IMR-90 (cell line): ENCODE measurements at regions not wholly inside any gene's neighbourhood (a gene's known extent, or its start where the extent isn't known, plus 50 kb on each side); places are given as distances from the start of the nearest gene placed in this dataset.

ENCODE experiments used
- ATAC-seq: fragments of 200-7000 bp; cut with Tn5 transposase; 2 replicates; pipeline ENCODE4 v1.9.1; 2020; ENCODE audit warnings: low read depth, mild to moderate bottlenecking, moderate library complexity
- BruUV-seq: library from RNA; stranded (reverse); fragments of 400-500 nt; replicated peaks from 2 replicates; lab custom pipeline; 2021; lab: Mats Ljungman, UMichigan
- CTCF ChIA-PET: fragments of 300-600 bp; formaldehyde crosslinking; extraction: SDS; loops from one replicate; lab custom pipeline; 2021; ENCODE audit warnings: antibody characterized with exemption; lab: Yijun Ruan, JAX
- POLR2A ChIA-PET: fragments of 300-600 bp; sonication (Branson Sonifier 250); formaldehyde crosslinking; loops from one replicate; lab custom pipeline; 2022; ENCODE audit warnings: antibody characterized with exemption; ENCODE audit not compliant: unreplicated experiment; lab: Charles Lee
- DNase-seq: peaks from one replicate; pipeline ENCODE4 v3.0.0; 2013
- H2AFZ ChIP-seq: replicated peaks from 2 replicates; pipeline ENCODE3; 2013; ENCODE audit warnings: low read length, mild to moderate bottlenecking; ENCODE audit not compliant: poor library complexity
- H2AK5ac ChIP-seq: 2 replicates; pipeline ENCODE4 v1.6.1; 2013; ENCODE audit warnings: low read depth, low read length, inconsistent platforms
- H2AK9ac ChIP-seq: replicated peaks from 2 replicates; pipeline ENCODE3; 2013; ENCODE audit warnings: mild to moderate bottlenecking, low read depth, low read length, moderate library complexity; ENCODE audit not compliant: poor library complexity
- H2BK120ac ChIP-seq: 2 replicates; pipeline ENCODE4 v1.6.1; 2013; ENCODE audit warnings: low read depth, low read length, inconsistent platforms
- H2BK15ac ChIP-seq: 3 replicates; pipeline ENCODE4 v1.6.1; 2013; ENCODE audit warnings: low read depth, low read length, inconsistent platforms
- H2BK20ac ChIP-seq: 2 replicates; pipeline ENCODE4 v1.6.1; 2013; ENCODE audit warnings: low read depth, mild to moderate bottlenecking, inconsistent platforms, low read length, moderate library complexity
- H2BK5ac ChIP-seq: 2 replicates; pipeline ENCODE4 v1.6.1; 2013; ENCODE audit warnings: mild to moderate bottlenecking, low read depth, low read length, inconsistent platforms; ENCODE audit not compliant: poor library complexity, severe bottlenecking
- H3K14ac ChIP-seq: replicated peaks from 2 replicates; pipeline ENCODE4 v1.6.1; 2013; ENCODE audit warnings: low read depth, low read length, inconsistent platforms
- H3K18ac ChIP-seq: 2 replicates; pipeline ENCODE4 v1.6.1; 2013; ENCODE audit warnings: low read depth, low read length, control low read depth
- H3K23ac ChIP-seq: 2 replicates; pipeline ENCODE4 v1.6.1; 2013; ENCODE audit warnings: low read depth, low read length, inconsistent platforms
- H3K27ac ChIP-seq: 2 replicates; pipeline ENCODE4 v1.5.1; 2013; ENCODE audit warnings: mild to moderate bottlenecking, control low read depth, low read length; ENCODE audit not compliant: insufficient read depth
- H3K27me3 ChIP-seq: 2 replicates; pipeline ENCODE4 v1.6.1; 2013; ENCODE audit warnings: low read length; ENCODE audit not compliant: control insufficient read depth, insufficient read depth
- H3K36me3 ChIP-seq: 2 replicates; pipeline ENCODE4 v1.6.1; 2013; ENCODE audit warnings: low read length, mixed read lengths; ENCODE audit not compliant: control insufficient read depth, insufficient read depth
- H3K4ac ChIP-seq: 2 replicates; pipeline ENCODE4 v1.6.1; 2013; ENCODE audit warnings: low read depth, low read length, inconsistent platforms
- H3K4me1 ChIP-seq: 2 replicates; pipeline ENCODE4 v1.6.1; 2013; ENCODE audit warnings: low read length, mixed read lengths; ENCODE audit not compliant: control insufficient read depth, insufficient read depth
- H3K4me2 ChIP-seq: 2 replicates; pipeline ENCODE4 v1.6.1; 2013; ENCODE audit warnings: low read depth, mild to moderate bottlenecking, control low read depth, low read length, moderate library complexity
- H3K4me3 ChIP-seq: 2 replicates; pipeline ENCODE4 v1.5.1; 2013; ENCODE audit warnings: low read depth, mild to moderate bottlenecking, control low read depth, low read length, moderate library complexity; ENCODE audit not compliant: insufficient read depth
- H3K56ac ChIP-seq: 2 replicates; pipeline ENCODE4 v1.6.1; 2013; ENCODE audit warnings: low read length, inconsistent platforms; ENCODE audit not compliant: insufficient read depth; ENCODE audit errors: extremely low read depth
- H3K79me1 ChIP-seq, 2 experiments: 2 replicates each; pipeline ENCODE4 v1.6.1; 2013; ENCODE audit warnings: low read length in 2 of 2, inconsistent platforms in 1 of 2, low read depth in 1 of 2
- H3K9ac ChIP-seq: 2 replicates; pipeline ENCODE4 v1.6.1; 2013; ENCODE audit warnings: low read depth, low read length, control low read depth
- H3K9me1 ChIP-seq: 2 replicates; pipeline ENCODE4 v1.6.1; 2013; ENCODE audit warnings: low read length, inconsistent platforms; ENCODE audit not compliant: insufficient read depth
- H3K9me3 ChIP-seq: 2 replicates; pipeline ENCODE4 v1.6.1; 2013; ENCODE audit warnings: low read length; ENCODE audit not compliant: control insufficient read depth, insufficient read depth
- H4K20me1 ChIP-seq: 2 replicates; pipeline ENCODE4 v1.6.1; 2013; ENCODE audit warnings: low read length, inconsistent platforms; ENCODE audit not compliant: insufficient read depth
- H4K5ac ChIP-seq: 2 replicates; pipeline ENCODE4 v1.6.1; 2013; ENCODE audit warnings: mild to moderate bottlenecking, low read depth, low read length, control low read depth
- H4K8ac ChIP-seq, 2 experiments: 2 replicates each; pipeline ENCODE4 v1.6.1; 2013; ENCODE audit warnings: low read depth in 2 of 2, low read length in 2 of 2, control low read depth in 1 of 2, inconsistent platforms in 1 of 2
- H4K91ac ChIP-seq: 2 replicates; pipeline ENCODE4 v1.6.1; 2013; ENCODE audit warnings: low read depth, low read length, inconsistent platforms; ENCODE audit not compliant: insufficient read depth
- BHLHE40 ChIP-seq: fragments of 150-350 bp; IDR thresholded peaks from 2 replicates; pipeline ENCODE4 v1.6.1; 2016; ENCODE audit warnings: mild to moderate bottlenecking, low read depth, low read length
- CEBPB ChIP-seq: IDR thresholded peaks from 2 replicates; pipeline ENCODE4 v1.6.1; 2012; ENCODE audit warnings: low read depth, low read length, improper control_type of control experiment
- CHD1 ChIP-seq: IDR thresholded peaks from 2 replicates; pipeline ENCODE4 v1.6.1; 2012; ENCODE audit warnings: low read depth, low read length, improper control_type of control experiment
- FOS ChIP-seq: fragments of 150-350 bp; IDR thresholded peaks from 2 replicates; pipeline ENCODE4 v1.6.1; 2016; ENCODE audit warnings: low read depth, low read length
- MAFK ChIP-seq: IDR thresholded peaks from 2 replicates; pipeline ENCODE4 v1.6.1; 2012; ENCODE audit warnings: low read depth, low read length, improper control_type of control experiment
- MAZ ChIP-seq: IDR thresholded peaks from 2 replicates; pipeline ENCODE4 v1.6.1; 2012; ENCODE audit warnings: low read depth, mild to moderate bottlenecking, low read length, improper control_type of control experiment, moderate library complexity, borderline replicate concordance
- MXI1 ChIP-seq: IDR thresholded peaks from 2 replicates; pipeline ENCODE4 v1.6.1; 2012; ENCODE audit warnings: low read depth, mild to moderate bottlenecking, low read length, moderate library complexity, borderline replicate concordance
- NFE2L2 ChIP-seq: fragments of 150-350 bp; IDR thresholded peaks from 2 replicates; pipeline ENCODE4 v1.6.1; 2016; ENCODE audit warnings: low read depth, mild to moderate bottlenecking, low read length
- POLR2A ChIP-seq: IDR thresholded peaks from 2 replicates; pipeline ENCODE4 v1.6.1; 2012; ENCODE audit warnings: mild to moderate bottlenecking, low read depth, low read length
- RAD21 ChIP-seq: IDR thresholded peaks from 2 replicates; pipeline ENCODE4 v1.6.1; 2012; ENCODE audit warnings: low read length, improper control_type of control experiment
- RCOR1 ChIP-seq: IDR thresholded peaks from 2 replicates; pipeline ENCODE4 v1.6.1; 2012; ENCODE audit warnings: mild to moderate bottlenecking, low read length, improper control_type of control experiment; ENCODE audit not compliant: insufficient replicate concordance
- RFX5 ChIP-seq: IDR thresholded peaks from 2 replicates; pipeline ENCODE4 v1.8.0; 2012; ENCODE audit warnings: low read depth, mild to moderate bottlenecking, low read length, moderate library complexity
- SMC3 ChIP-seq: fragments of 150-350 bp; IDR thresholded peaks from 2 replicates; pipeline ENCODE4 v1.6.1; 2016; ENCODE audit warnings: low read depth, mild to moderate bottlenecking, antibody characterized with exemption, low read length, moderate library complexity
- WGBS, 2 experiments: methylation state at CpG; one replicate each; pipeline versions ENCODE4 v1.1.5 to v1.1.7; 2013; ENCODE audit warnings: missing lambda C conversion rate in 2 of 2; ENCODE audit not compliant: insufficient read length in 1 of 2; ENCODE audit errors: extremely low coverage in 2 of 2; 5-methylcytosine and 5-hydroxymethylcytosine counted together
- dilution Hi-C: fragments of 300-500 bp; cut with HindIII; formaldehyde crosslinking; loops from one replicate; pipeline ENCODE4 v1.14.3; 2018; ENCODE audit warnings: low sequenced_read_pairs; ENCODE audit not compliant: unreplicated experiment
- in situ Hi-C: fragments of 300-500 bp; cut with MboI; formaldehyde crosslinking; loops from 3 replicates; pipeline ENCODE4 v1.14.3; 2019; ENCODE audit warnings: low sequenced_read_pairs, inconsistent platforms, mixed read lengths
- intact Hi-C: fragments of 100-400 bp; cut with micrococcal nuclease; formaldehyde crosslinking; loops from 2 replicates; pipeline ENCODE4 v1.10.0; 2022
- TF ChIP-seq, protein P1 (sequence below): conservative IDR thresholded peaks from 2 replicates; pipeline ENCODE4 v1.5.1; 2012; ENCODE audit warnings: mild to moderate bottlenecking, low read depth, low read length, improper control_type of control experiment
- TF ChIP-seq, protein P2 (sequence below): fragments of 150-350 bp; IDR thresholded peaks from 2 replicates; pipeline ENCODE4 v1.6.1; 2016; ENCODE audit warnings: low read depth, mild to moderate bottlenecking, low read length, moderate library complexity, borderline replicate concordance
- TF ChIP-seq, protein P3 (sequence below): fragments of 150-350 bp; IDR thresholded peaks from 2 replicates; pipeline ENCODE4 v1.6.1; 2017; ENCODE audit warnings: mild to moderate bottlenecking, antibody characterized with exemption, low read length, low read depth

DNA sequence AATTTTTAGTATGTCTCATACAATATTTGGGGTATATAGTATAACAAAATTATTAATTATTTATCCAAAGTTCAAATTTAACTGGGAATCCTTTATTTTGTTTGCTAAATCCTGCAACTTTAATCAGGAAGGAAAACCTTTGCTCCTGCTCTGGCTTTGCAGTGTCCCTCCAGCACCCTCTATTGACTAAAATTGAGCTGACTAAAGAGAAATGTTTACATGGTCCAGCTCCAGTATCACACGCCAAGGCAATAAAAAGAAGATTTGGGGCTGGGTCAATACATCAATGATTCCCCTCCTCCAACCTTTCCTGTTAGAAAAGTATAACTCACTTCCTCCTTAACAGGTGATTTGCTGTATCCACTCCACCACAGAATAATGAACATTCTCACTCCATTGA, 153.0 kb upstream of the LRRC4C start:
- Histone ChIP-seq H2BK5ac (no peak overlapping the region), H3K9me1 (no peaks in the 10 kb centered on the region), H3K9me3 (peaks cover 2% of the 10 kb centered on the region), H3K14ac (no peak overlapping the region), H3K27ac (no peak overlapping the region), H3K4ac (no peak overlapping the region), H2AK9ac (no peak overlapping the region), H2BK20ac (no peak overlapping the region), H4K8ac (no peak overlapping the region), H3K79me1 (no peaks in the 10 kb centered on the region), H3K56ac (no peak overlapping the region), H3K18ac (no peak overlapping the region), H2AFZ (no peak overlapping the region), H3K23ac (no peak overlapping the region), H4K20me1 (no peaks in the 10 kb centered on the region), H3K9ac (no peak overlapping the region), H2AK5ac (no peak overlapping the region), H3K4me1 (no peaks in the 10 kb centered on the region), H4K91ac (no peak overlapping the region), H3K27me3 (no peaks in the 10 kb centered on the region), H2BK15ac (no peak overlapping the region), H4K5ac (no peak overlapping the region), H3K4me2 (no peak overlapping the region), H3K36me3 (no peaks in the 10 kb centered on the region), H3K4me3 (no peak overlapping the region), H2BK120ac (no peak overlapping the region)
- ChIA-PET CTCF (interaction anchor here (0.5 kb wide), 1 partner anchor 58 kb away, joined by 3 read pairs; no protein-coding TSS in a partner anchor), POLR2A (no interaction called here)
- DNase-seq (no peak), ATAC-seq (no peak)
- intact Hi-C loops: no loop called here
- no TSS peak for BruUV-seq
- in situ Hi-C loops: no loop called here
- no CpG with 5 or more reads among the region's 1 CpG for WGBS, 2 experiments
- dilution Hi-C loops: no loop called here
- TF ChIP-seq RFX5 (no peak), RAD21 (no peak), NFE2L2 (no peak), FOS (no peak), BHLHE40 (no peak), CHD1 (no peak), RCOR1 (no peak), MAZ (no peak), POLR2A (no peak), MXI1 (no peak), SMC3 (no peak), CEBPB (no peak), MAFK (no peak)
- TF ChIP-seq, protein P1, sequence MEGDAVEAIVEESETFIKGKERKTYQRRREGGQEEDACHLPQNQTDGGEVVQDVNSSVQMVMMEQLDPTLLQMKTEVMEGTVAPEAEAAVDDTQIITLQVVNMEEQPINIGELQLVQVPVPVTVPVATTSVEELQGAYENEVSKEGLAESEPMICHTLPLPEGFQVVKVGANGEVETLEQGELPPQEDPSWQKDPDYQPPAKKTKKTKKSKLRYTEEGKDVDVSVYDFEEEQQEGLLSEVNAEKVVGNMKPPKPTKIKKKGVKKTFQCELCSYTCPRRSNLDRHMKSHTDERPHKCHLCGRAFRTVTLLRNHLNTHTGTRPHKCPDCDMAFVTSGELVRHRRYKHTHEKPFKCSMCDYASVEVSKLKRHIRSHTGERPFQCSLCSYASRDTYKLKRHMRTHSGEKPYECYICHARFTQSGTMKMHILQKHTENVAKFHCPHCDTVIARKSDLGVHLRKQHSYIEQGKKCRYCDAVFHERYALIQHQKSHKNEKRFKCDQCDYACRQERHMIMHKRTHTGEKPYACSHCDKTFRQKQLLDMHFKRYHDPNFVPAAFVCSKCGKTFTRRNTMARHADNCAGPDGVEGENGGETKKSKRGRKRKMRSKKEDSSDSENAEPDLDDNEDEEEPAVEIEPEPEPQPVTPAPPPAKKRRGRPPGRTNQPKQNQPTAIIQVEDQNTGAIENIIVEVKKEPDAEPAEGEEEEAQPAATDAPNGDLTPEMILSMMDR: no peak
- TF ChIP-seq, protein P2, sequence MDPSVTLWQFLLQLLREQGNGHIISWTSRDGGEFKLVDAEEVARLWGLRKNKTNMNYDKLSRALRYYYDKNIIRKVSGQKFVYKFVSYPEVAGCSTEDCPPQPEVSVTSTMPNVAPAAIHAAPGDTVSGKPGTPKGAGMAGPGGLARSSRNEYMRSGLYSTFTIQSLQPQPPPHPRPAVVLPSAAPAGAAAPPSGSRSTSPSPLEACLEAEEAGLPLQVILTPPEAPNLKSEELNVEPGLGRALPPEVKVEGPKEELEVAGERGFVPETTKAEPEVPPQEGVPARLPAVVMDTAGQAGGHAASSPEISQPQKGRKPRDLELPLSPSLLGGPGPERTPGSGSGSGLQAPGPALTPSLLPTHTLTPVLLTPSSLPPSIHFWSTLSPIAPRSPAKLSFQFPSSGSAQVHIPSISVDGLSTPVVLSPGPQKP: no peak
- TF ChIP-seq, protein P3, sequence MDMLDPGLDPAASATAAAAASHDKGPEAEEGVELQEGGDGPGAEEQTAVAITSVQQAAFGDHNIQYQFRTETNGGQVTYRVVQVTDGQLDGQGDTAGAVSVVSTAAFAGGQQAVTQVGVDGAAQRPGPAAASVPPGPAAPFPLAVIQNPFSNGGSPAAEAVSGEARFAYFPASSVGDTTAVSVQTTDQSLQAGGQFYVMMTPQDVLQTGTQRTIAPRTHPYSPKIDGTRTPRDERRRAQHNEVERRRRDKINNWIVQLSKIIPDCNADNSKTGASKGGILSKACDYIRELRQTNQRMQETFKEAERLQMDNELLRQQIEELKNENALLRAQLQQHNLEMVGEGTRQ: no peak
